T-cell (primary cell): ENCODE measurements at regions not wholly inside any gene's neighbourhood (a gene's known extent, or its start where the extent isn't known, plus 50 kb on each side); places are given as distances from the start of the nearest gene placed in this dataset.

Experiments used
- ATAC-seq, 4 experiments: fragments of 200-7000 bp in 3 of 4; fragments of 150-1000 bp in 1 of 4; cut with Tn5 transposase; replicated peaks in 1 of 4; 1 replicate in 3 of 4; 2 replicates in 1 of 4; pipeline ENCODE4 v1.10.0; 2021; ENCODE audit warnings: moderate library complexity in 3 of 4, mild to moderate bottlenecking in 2 of 4, moderate number of reproducible peaks in 1 of 4
- CTCF ChIA-PET, 2 donors: fragments of 300-600 bp; sonication (Branson Sonifier 250); formaldehyde crosslinking; loops; one replicate each; lab custom pipeline; 2022; ENCODE audit warnings: antibody characterized with exemption in 2 of 2; lab: Charles Lee
- POLR2A ChIA-PET, 2 donors: fragments of 300-600 bp; sonication (Branson Sonifier 250); formaldehyde crosslinking; loops; one replicate each; lab custom pipeline; 2022; ENCODE audit warnings: antibody characterized with exemption in 2 of 2; lab: Charles Lee
- DNase-seq, 35 experiments: peaks; one replicate each; pipeline versions ENCODE4 v3.0.0 to v3.0.0-alpha.2; 2013 to 2023
- H3K27ac ChIP-seq: one replicate; pipeline ENCODE4 v1.5.1; 2013; ENCODE audit warnings: low read length
- H3K27me3 ChIP-seq, 2 experiments: replicated peaks in 1 of 2; 1 replicate in 1 of 2; 2 replicates in 1 of 2; pipeline versions ENCODE4 v1.6.1 to v1.7.0; 2013; ENCODE audit warnings: low read length in 1 of 2, mixed read lengths in 1 of 2; ENCODE audit not compliant: control insufficient read depth in 2 of 2, insufficient read depth in 2 of 2; ENCODE audit errors: extremely low read depth in 1 of 2
- H3K36me3 ChIP-seq, 2 donors: 1 replicate in 1 of 2; 2 replicates in 1 of 2; pipeline versions ENCODE4 v1.6.1 to v1.7.0; 2013; ENCODE audit warnings: low read length in 1 of 2; ENCODE audit not compliant: control insufficient read depth in 2 of 2, insufficient read depth in 1 of 2; ENCODE audit errors: extremely low read depth in 1 of 2
- H3K4me1 ChIP-seq, 2 experiments: 1 replicate in 1 of 2; 2 replicates in 1 of 2; pipeline versions ENCODE4 v1.6.1 to v1.7.0; 2013; ENCODE audit warnings: low read length in 2 of 2, mixed read lengths in 1 of 2; ENCODE audit not compliant: insufficient read depth in 2 of 2, control insufficient read depth in 1 of 2; ENCODE audit errors: extremely low read depth in 1 of 2
- H3K4me3 ChIP-seq, 2 donors: 1 replicate in 1 of 2; 2 replicates in 1 of 2; pipeline versions ENCODE4 v1.5.1 to v1.7.0; 2013; ENCODE audit warnings: mild to moderate bottlenecking in 2 of 2, low read length in 1 of 2, moderate library complexity in 1 of 2; ENCODE audit not compliant: control insufficient read depth in 1 of 2; ENCODE audit errors: extremely low read depth in 1 of 2
- H3K9me3 ChIP-seq: 2 replicates; pipeline ENCODE4 v1.7.0; 2013
- H3K27ac Mint-ChIP-seq, 2 donors: one replicate each; pipeline ENCODE4 v1.8.0; 2020 to 2021; ENCODE audit warnings: mild to moderate bottlenecking in 2 of 2, mixed read lengths in 2 of 2
- H3K27me3 Mint-ChIP-seq, 2 donors: one replicate each; pipeline ENCODE4 v1.8.0; 2021 to 2022; ENCODE audit warnings: mixed read lengths in 2 of 2
- H3K36me3 Mint-ChIP-seq: one replicate; pipeline ENCODE4 v1.8.0; 2021; ENCODE audit warnings: mixed read lengths
- H3K4me1 Mint-ChIP-seq, 3 donors: one replicate each; pipeline ENCODE4 v1.8.0; 2020 to 2022; ENCODE audit warnings: mixed read lengths in 3 of 3, mild to moderate bottlenecking in 1 of 3
- H3K4me3 Mint-ChIP-seq, 3 donors: one replicate each; pipeline ENCODE4 v1.8.0; 2020 to 2022; ENCODE audit warnings: mild to moderate bottlenecking in 3 of 3, mixed read lengths in 3 of 3, moderate library complexity in 3 of 3
- H3K9me3 Mint-ChIP-seq, 3 donors: one replicate each; pipeline ENCODE4 v1.8.0; 2020 to 2022; ENCODE audit warnings: mixed read lengths in 3 of 3
- WGBS: methylation state at CpG from one replicate; pipeline ENCODE4 v1.1.5; 2013; ENCODE audit warnings: missing lambda C conversion rate; ENCODE audit not compliant: insufficient coverage; 5-methylcytosine and 5-hydroxymethylcytosine counted together

- ChIA-PET POLR2A (no interaction called here), CTCF (no interaction called here)
- no peaks in the 10 kb centered on the region for H3K27me3 Mint-ChIP-seq
- peaks cover 82% of the 10 kb centered on the region for H3K36me3 Mint-ChIP-seq
- H3K9me3 Mint-ChIP-seq, result peaks cover 12 to 29% (median 27%) of the 10 kb centered on the region in 3 donors
- H3K27me3 ChIP-seq, result no peaks in the 10 kb centered on the region
- peaks cover 18 to 22% (median 18%) of the 10 kb centered on the region in 3 donors for H3K4me1 Mint-ChIP-seq
- H3K4me1 ChIP-seq, result peaks cover 0 to 9% of the 10 kb centered on the region in 2 experiments
- H3K27ac ChIP-seq, result no peak overlapping the region
- no peak overlapping the region for H3K27ac Mint-ChIP-seq
- H3K4me3 Mint-ChIP-seq, result no peak overlapping the region
- H3K4me3 ChIP-seq, result no peak overlapping the region
- WGBS, result 99% methylated on average over 6 of the region's 7 CpGs
- DNase-seq (no peak), ATAC-seq (no peak)
- peaks cover 2% of the 10 kb centered on the region for H3K9me3 ChIP-seq
- peaks cover 25 to 43% of the 10 kb centered on the region in 2 donors for H3K36me3 ChIP-seq
These were observed 89.4 kb downstream of the SLC25A15 start for GRCh38 chr13:40878823-40879222.
